ENCODE measurements at regions not wholly inside any gene's neighbourhood (a gene's known extent, or its start where the extent isn't known, plus 50 kb on each side); places are given as distances from the start of the nearest gene placed in this dataset.

GRCh38 chr7:46566097-46566774 lies 645.2 kb upstream of the IGFBP3 start:
- H3K27ac ChIP-seq (ENCODE audit: low read depth), result no peak overlapping the region
- H2AFZ ChIP-seq, result no peak overlapping the region
- H3K4me1 Mint-ChIP-seq, result no peaks in the 10 kb centered on the region
- ATAC-seq (no peak), DNase-seq (ENCODE audit: low spot score) (no peak)
- H3K9me2 ChIP-seq (ENCODE audit: insufficient read depth), result peaks cover 2% of the 10 kb centered on the region; the same call in 1 of the 2 replicates
- no peaks in the 10 kb centered on the region for H3K4me1 ChIP-seq (ENCODE audit: insufficient read depth)
- H3K36me3 Mint-ChIP-seq (ENCODE audit: low read depth), result no peaks in the 10 kb centered on the region
- no peaks in the 10 kb centered on the region for H3F3A ChIP-seq (replicated peaks; ENCODE audit: low read depth)
- no peak overlapping the region for H3K27ac Mint-ChIP-seq
- H3K4me3 ChIP-seq, result no peak overlapping the region
- H4K20me1 ChIP-seq (replicated peaks; ENCODE audit: insufficient read depth), result no peaks in the 10 kb centered on the region
- H3K79me2 ChIP-seq (replicated peaks; ENCODE audit: insufficient read depth), result no peaks in the 10 kb centered on the region
- no peak overlapping the region for H3K4me2 ChIP-seq
- H3K36me3 ChIP-seq (ENCODE audit: insufficient read depth), result no peaks in the 10 kb centered on the region
- peaks cover 5% of the 10 kb centered on the region; the same call in 1 of the 3 replicates for H3K9me3 Mint-ChIP-seq
- TF ChIP-seq ETS1 (IDR thresholded peaks at IDR 0.05), result no peak
- TF ChIP-seq EZH2 (IDR thresholded peaks at IDR 0.05; ENCODE audit: low read depth, unreplicated experiment), result no peak
- no peak for TF ChIP-seq CREB1 (CRISPR knock-in tag; IDR thresholded peaks at IDR 0.05; ENCODE audit: low read depth)
- no peak for TF ChIP-seq REST (IDR thresholded peaks at IDR 0.05; ENCODE audit: unreplicated experiment)
- no peak for TF ChIP-seq NANOG (IDR thresholded peaks at IDR 0.05; ENCODE audit: borderline replicate concordance)
- TF ChIP-seq ZNF114 (CRISPR knock-in tag; IDR thresholded peaks at IDR 0.05), result no peak
- TF ChIP-seq POLR2AphosphoS5 (IDR thresholded peaks at IDR 0.05; ENCODE audit: low read depth), result no peak
- no peak for TF ChIP-seq JUNB (IDR thresholded peaks at IDR 0.05; ENCODE audit: unreplicated experiment)
- TF ChIP-seq STAT1 (IDR thresholded peaks at IDR 0.05; ENCODE audit: unreplicated experiment), result no peak
- TF ChIP-seq CTCF (conservative IDR thresholded peaks at IDR 0.05; ENCODE audit: low read depth in 2 of 2), result no peak
- H3K4me3 Mint-ChIP-seq, result no peak overlapping the region
- H3K27me3 ChIP-seq (ENCODE audit: insufficient read depth), result no peaks in the 10 kb centered on the region
- peaks cover 3% of the 10 kb centered on the region for H3K27me3 Mint-ChIP-seq (ENCODE audit: insufficient read depth, low read depth, poor library complexity)
